OCI-LY3 (cell line): ENCODE measurements at regions not wholly inside any gene's neighbourhood (a gene's known extent, or its start where the extent isn't known, plus 50 kb on each side); places are given as distances from the start of the nearest gene placed in this dataset.

Source experiments
- H2AFZ ChIP-seq: fragments of 200-600, 300-600 bp; shearing (Covaris generic); 2 replicates; pipeline ENCODE4 v1.6.0; 2014; ENCODE audit warnings: antibody characterized with exemption, low read depth, low read length
- H3K27ac ChIP-seq: fragments of 200-600, 300-600 bp; sonication (generic); 2 replicates; pipeline ENCODE4 v1.5.1; 2014; ENCODE audit warnings: mild to moderate bottlenecking, low read length, moderate library complexity, mixed read lengths
- H3K27me3 ChIP-seq: fragments of 200-600, 300-600 bp; sonication (generic); 2 replicates; pipeline ENCODE4 v1.6.1; 2014; ENCODE audit warnings: low read depth, low read length, mixed read lengths
- H3K36me3 ChIP-seq: fragments of 200-600, 300-600 bp; sonication (generic); replicated peaks from 2 replicates; pipeline ENCODE3; 2014; ENCODE audit warnings: low read depth, low read length, mixed read lengths
- H3K4me1 ChIP-seq: fragments of 300-600, 200-600 bp; sonication (generic); 2 replicates; pipeline ENCODE4 v1.6.1; 2014; ENCODE audit warnings: low read length, mixed read lengths
- H3K4me2 ChIP-seq: fragments of 200-600, 300-600 bp; sonication (generic); 2 replicates; pipeline ENCODE4 v1.6.1; 2014; ENCODE audit warnings: low read length, mixed read lengths
- H3K4me3 ChIP-seq: fragments of 300-600, 200-600 bp; sonication (generic); 2 replicates; pipeline ENCODE4 v1.5.1; 2014; ENCODE audit warnings: antibody characterized with exemption, mild to moderate bottlenecking, low read length, moderate library complexity
- H3K79me2 ChIP-seq: fragments of 300-600, 200-600 bp; shearing (Covaris generic); 2 replicates; pipeline ENCODE4 v1.6.1; 2014; ENCODE audit warnings: mild to moderate bottlenecking, low read length, mixed read lengths
- H3K9ac ChIP-seq: fragments of 300-600, 200-600 bp; shearing (Covaris generic); 2 replicates; pipeline ENCODE4 v1.6.0; 2014; ENCODE audit warnings: mild to moderate bottlenecking, low read length, moderate library complexity
- H3K9me3 ChIP-seq: fragments of 200-600, 300-600 bp; shearing (Covaris generic); 2 replicates; pipeline ENCODE4 v1.6.1; 2014; ENCODE audit warnings: low read length, mixed read lengths; ENCODE audit not compliant: insufficient read depth
- H4K20me1 ChIP-seq: fragments of 200-600, 300-600 bp; sonication (generic); 2 replicates; pipeline ENCODE4 v1.6.1; 2016; ENCODE audit warnings: low read length, mixed read lengths; ENCODE audit not compliant: insufficient read depth
- EZH2phosphoT487 ChIP-seq: fragments of 200-600 bp; shearing (Covaris generic); IDR thresholded peaks from 2 replicates; pipeline ENCODE4 v1.6.1; 2018; ENCODE audit warnings: antibody characterized with exemption, mixed run types, low read depth
- TF ChIP-seq, protein P1 (sequence below): fragments of 200-600, 300-600 bp; sonication (generic); IDR thresholded peaks from 2 replicates; pipeline ENCODE4 v1.5.1; 2014; ENCODE audit warnings: antibody characterized with exemption, low read length, low read depth

DNA sequence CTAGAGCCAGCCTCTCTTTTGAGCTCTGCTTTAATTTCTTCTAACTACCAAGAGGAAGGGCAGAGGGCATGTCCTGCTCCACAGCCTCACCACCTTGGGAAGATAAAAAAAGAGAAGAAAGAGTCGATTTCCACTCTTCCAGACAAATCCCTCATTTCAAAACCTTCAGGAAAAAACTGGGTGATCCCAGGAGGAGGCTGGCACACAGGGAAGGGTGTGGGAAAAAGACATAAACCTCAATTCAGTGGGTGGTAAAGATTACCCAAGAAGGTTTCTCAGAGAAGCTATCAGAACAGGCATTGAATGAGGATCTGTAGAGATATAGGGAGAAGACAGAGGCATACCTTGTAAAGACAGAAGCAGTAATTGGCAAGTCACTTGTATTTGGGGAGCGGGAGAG lies 79.9 kb upstream of the CRHR1 start:
- Histone ChIP-seq H3K79me2 (no peaks in the 10 kb centered on the region), H3K4me3 (no peak overlapping the region), H3K4me2 (no peak overlapping the region), H2AFZ (no peak overlapping the region), H3K27me3 (peaks cover 61% of the 10 kb centered on the region), H3K9me3 (no peaks in the 10 kb centered on the region), H3K4me1 (no peaks in the 10 kb centered on the region), H3K9ac (no peak overlapping the region), H4K20me1 (no peaks in the 10 kb centered on the region), H3K36me3 (no peaks in the 10 kb centered on the region), H3K27ac (no peak overlapping the region)
- no peak for TF ChIP-seq EZH2phosphoT487
- TF ChIP-seq, protein P1, sequence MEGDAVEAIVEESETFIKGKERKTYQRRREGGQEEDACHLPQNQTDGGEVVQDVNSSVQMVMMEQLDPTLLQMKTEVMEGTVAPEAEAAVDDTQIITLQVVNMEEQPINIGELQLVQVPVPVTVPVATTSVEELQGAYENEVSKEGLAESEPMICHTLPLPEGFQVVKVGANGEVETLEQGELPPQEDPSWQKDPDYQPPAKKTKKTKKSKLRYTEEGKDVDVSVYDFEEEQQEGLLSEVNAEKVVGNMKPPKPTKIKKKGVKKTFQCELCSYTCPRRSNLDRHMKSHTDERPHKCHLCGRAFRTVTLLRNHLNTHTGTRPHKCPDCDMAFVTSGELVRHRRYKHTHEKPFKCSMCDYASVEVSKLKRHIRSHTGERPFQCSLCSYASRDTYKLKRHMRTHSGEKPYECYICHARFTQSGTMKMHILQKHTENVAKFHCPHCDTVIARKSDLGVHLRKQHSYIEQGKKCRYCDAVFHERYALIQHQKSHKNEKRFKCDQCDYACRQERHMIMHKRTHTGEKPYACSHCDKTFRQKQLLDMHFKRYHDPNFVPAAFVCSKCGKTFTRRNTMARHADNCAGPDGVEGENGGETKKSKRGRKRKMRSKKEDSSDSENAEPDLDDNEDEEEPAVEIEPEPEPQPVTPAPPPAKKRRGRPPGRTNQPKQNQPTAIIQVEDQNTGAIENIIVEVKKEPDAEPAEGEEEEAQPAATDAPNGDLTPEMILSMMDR = no peak

DNA sequence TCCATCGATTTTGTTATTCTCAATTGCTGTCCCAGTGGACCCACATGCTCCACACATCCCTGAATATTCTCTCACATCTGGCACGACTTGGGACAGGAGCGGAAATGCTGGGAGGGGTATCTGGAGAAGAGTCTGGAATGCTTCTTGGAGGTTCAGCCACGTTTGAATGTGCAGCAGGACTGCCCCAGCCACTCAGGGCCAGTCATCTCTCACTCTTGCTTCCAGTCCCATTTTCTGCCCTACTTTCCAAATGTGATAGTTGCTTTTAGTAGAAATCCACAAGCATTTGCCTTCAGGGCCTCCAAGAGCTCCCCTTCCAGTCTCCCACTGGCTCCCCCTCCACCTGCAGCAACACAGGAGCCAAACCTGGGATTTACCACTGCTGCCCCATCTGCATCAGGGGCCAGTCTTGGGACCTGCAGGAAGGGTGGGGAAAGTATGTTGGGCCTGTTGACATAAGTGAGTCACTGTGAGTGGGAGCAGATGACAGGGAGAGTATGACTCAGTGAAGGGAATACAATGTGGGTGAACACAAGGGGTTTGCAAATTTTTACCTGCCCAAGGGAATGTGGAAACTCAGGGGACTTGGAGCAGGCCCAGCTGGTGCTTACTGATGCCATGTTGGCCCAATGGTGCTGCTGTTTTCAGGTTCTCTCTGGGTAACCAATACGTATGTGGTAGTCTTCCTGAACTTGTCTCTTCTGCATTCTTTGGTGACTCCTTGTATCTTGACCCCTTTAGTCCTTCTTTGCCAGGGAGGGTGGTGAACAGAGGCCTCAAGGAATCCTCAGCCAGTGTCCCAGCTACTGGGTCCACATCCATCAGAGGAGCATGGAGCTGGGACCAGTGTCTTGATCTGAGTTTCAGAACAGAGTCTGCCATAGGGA lies 78.8 kb upstream of the CRHR1 start:
- Histone ChIP-seq H4K20me1 (no peaks in the 10 kb centered on the region), H3K4me1 (no peaks in the 10 kb centered on the region), H3K79me2 (no peaks in the 10 kb centered on the region), H3K27ac (no peak overlapping the region), H2AFZ (no peak overlapping the region), H3K4me3 (no peak overlapping the region), H3K27me3 (peaks cover 56% of the 10 kb centered on the region), H3K9ac (no peak overlapping the region), H3K36me3 (no peaks in the 10 kb centered on the region), H3K4me2 (no peak overlapping the region), H3K9me3 (no peaks in the 10 kb centered on the region)
- no peak for TF ChIP-seq EZH2phosphoT487
- TF ChIP-seq, protein P1 = no peak

DNA sequence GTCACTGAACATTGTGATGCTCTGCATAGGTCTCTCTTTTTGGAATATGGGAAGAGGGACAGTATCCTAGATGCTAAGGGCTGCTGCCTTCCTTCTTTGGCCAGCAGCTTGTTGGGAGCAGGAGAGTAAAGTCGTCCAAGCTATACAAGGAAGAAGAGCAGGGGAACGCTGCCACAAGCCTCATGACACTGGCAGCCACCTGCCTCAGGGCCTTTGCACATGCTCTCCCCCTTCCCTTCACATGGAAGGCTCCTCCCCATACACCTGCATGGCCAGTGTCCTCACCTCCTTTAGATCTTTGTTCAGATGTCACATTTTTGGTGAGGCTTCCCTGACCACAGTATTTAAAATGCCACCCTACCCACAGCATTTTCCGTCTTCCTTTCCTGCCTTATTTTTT lies 78.1 kb upstream of the CRHR1 start:
- Histone ChIP-seq H3K4me2 (no peak overlapping the region), H4K20me1 (no peaks in the 10 kb centered on the region), H3K27me3 (peaks cover 56% of the 10 kb centered on the region), H3K27ac (no peak overlapping the region), H3K79me2 (no peaks in the 10 kb centered on the region), H3K9me3 (no peaks in the 10 kb centered on the region), H3K9ac (no peak overlapping the region), H3K4me1 (no peaks in the 10 kb centered on the region), H3K4me3 (no peak overlapping the region), H2AFZ (no peak overlapping the region), H3K36me3 (no peaks in the 10 kb centered on the region)
- no peak for TF ChIP-seq EZH2phosphoT487
- TF ChIP-seq, protein P1 = no peak

DNA sequence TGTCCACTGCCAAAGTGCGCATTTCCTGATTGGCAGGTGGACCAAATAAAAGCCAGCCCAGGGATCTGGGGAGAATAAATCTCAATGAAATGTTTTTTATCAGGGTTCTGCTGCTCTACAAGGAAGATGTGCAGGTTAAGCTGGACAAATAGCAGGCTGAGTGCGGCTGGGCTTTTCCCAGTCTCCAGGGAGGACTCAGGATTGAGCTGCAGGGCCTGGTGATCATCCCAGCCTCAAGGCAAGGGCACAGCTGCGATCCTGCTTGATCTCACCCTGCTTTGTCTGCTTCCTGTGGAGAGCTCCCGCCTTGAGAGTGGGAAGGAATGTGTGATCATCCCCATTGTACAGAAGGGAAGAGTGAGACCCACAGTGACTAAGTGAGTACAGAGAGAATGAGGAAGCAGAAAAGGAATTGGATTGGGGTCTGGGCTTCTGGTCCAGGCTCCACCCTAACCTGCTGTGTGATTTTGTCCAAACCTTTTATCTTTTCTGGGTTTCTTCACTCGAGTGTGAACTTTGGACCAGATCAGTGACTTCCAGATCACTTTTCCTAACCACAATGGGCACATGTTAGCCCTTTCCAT lies 75.3 kb upstream of the CRHR1 start:
- H3K27me3 ChIP-seq = peaks cover 50% of the 10 kb centered on the region
- H3K36me3 ChIP-seq = no peaks in the 10 kb centered on the region
- no peaks in the 10 kb centered on the region for H3K9me3 ChIP-seq
- TF ChIP-seq, protein P1 = no peak
- TF ChIP-seq EZH2phosphoT487 = no peak
- no peaks in the 10 kb centered on the region for H3K4me1 ChIP-seq
- H3K4me3 ChIP-seq = no peak overlapping the region
- no peak overlapping the region for H3K9ac ChIP-seq
- H3K4me2 ChIP-seq = no peak overlapping the region
- no peak overlapping the region for H3K27ac ChIP-seq
- H2AFZ ChIP-seq = no peak overlapping the region
- no peaks in the 10 kb centered on the region for H3K79me2 ChIP-seq
- no peaks in the 10 kb centered on the region for H4K20me1 ChIP-seq
